ENCODE measurements at regions not wholly inside any gene's neighbourhood (a gene's known extent, or its start where the extent isn't known, plus 50 kb on each side); places are given as distances from the start of the nearest gene placed in this dataset.

DNA sequence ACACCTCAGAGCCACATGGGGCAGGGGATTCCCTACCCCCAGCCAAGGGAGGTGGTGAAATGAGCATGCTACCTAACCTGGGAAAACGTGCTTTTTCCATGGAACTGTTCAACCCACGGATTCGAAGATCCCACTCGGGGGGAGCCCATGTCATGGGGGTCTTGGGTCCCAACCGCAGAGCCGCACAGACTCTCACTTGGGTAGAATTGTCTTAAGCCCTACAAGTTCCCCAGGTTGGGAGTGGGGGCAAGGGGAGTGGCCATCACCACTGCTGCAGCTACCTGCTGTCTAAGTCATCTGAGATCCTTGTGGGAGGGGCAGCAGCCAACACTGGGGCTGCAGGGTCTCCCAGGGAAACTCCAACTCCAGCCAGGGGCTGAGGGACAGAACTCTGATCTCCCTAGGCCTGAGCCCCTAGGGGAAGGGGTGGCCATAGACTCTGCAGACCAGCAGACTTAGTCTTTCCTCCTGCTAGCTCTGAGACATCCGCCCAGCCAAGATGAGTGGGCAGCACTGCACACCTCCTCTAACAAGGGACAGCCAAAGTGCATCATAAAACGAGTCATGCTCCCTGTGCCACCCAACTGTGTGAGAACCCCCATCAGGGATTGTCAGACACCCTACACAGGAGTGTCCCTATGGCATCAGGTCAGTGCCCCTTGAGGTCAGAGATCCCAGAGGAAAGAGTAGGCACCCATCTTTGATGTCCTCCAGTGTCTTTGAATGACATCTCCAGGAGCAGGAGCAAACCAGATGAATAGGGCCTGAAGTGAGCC lies 610.4 kb upstream of the SLITRK6 start:
- no peak for DNase-seq (ENCODE audit: low read depth, low spot score)
- no peak overlapping the region for H3K9ac ChIP-seq (replicated peaks; ENCODE audit: extremely low read depth, insufficient read depth, low read length)
- CTCF ChIA-PET = no interaction called here
- no peaks in the 10 kb centered on the region for H4K20me1 ChIP-seq (replicated peaks; ENCODE audit: control insufficient read depth, extremely low read depth, insufficient read depth, low read length)
- intact Hi-C loops (cut with micrococcal nuclease) (no loop called here), dilution Hi-C loops (cut with MboI; ENCODE audit: extremely low pct_ligation_motif_present, low sequenced_read_pairs) (no loop called here)
- no peaks in the 10 kb centered on the region for H3K27me3 ChIP-seq (ENCODE audit: control insufficient read depth in 2 of 2, insufficient read depth in 2 of 2, low read length in 2 of 2)
- H3K36me3 ChIP-seq (ENCODE audit: control insufficient read depth in 2 of 2, extremely low read depth in 1 of 2, insufficient read depth in 2 of 2, low read length in 2 of 2) = no peaks in the 10 kb centered on the region
- POLR2A ChIA-PET = no interaction called here
- TF ChIP-seq, protein P1, sequence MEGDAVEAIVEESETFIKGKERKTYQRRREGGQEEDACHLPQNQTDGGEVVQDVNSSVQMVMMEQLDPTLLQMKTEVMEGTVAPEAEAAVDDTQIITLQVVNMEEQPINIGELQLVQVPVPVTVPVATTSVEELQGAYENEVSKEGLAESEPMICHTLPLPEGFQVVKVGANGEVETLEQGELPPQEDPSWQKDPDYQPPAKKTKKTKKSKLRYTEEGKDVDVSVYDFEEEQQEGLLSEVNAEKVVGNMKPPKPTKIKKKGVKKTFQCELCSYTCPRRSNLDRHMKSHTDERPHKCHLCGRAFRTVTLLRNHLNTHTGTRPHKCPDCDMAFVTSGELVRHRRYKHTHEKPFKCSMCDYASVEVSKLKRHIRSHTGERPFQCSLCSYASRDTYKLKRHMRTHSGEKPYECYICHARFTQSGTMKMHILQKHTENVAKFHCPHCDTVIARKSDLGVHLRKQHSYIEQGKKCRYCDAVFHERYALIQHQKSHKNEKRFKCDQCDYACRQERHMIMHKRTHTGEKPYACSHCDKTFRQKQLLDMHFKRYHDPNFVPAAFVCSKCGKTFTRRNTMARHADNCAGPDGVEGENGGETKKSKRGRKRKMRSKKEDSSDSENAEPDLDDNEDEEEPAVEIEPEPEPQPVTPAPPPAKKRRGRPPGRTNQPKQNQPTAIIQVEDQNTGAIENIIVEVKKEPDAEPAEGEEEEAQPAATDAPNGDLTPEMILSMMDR (IDR thresholded peaks at IDR 0.05; ENCODE audit: extremely low read depth in 1 of 2, insufficient read depth in 1 of 2, low read depth in 1 of 2, low read length in 2 of 2) = no peak
- TF ChIP-seq, protein P2, sequence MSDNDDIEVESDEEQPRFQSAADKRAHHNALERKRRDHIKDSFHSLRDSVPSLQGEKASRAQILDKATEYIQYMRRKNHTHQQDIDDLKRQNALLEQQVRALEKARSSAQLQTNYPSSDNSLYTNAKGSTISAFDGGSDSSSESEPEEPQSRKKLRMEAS (IDR thresholded peaks at IDR 0.05; ENCODE audit: insufficient read depth, insufficient read length) = no peak
- TF ChIP-seq JUN (IDR thresholded peaks at IDR 0.05; ENCODE audit: borderline replicate concordance, insufficient read depth, insufficient read length, low read depth) (no peak), EZH2 (IDR thresholded peaks at IDR 0.05; ENCODE audit: borderline replicate concordance, low read depth, low read length, severe bottlenecking) (no peak), MYC (IDR thresholded peaks at IDR 0.05; ENCODE audit: low read depth, low read length) (no peak), POLR2AphosphoS5 (IDR thresholded peaks at IDR 0.05; ENCODE audit: insufficient read depth, low read depth, low read length) (no peak), FOS (IDR thresholded peaks at IDR 0.05; ENCODE audit: borderline replicate concordance, insufficient read depth, low read length) (no peak), POLR2A (IDR thresholded peaks at IDR 0.05; ENCODE audit: low read depth, low read length) (no peak), GATA2 (IDR thresholded peaks at IDR 0.05; ENCODE audit: insufficient read depth, insufficient read length, low read depth, low read length) (no peak)
- no peaks in the 10 kb centered on the region for H3K4me1 ChIP-seq (ENCODE audit: control insufficient read depth, extremely low read depth, insufficient read depth, low read length)
- no peak overlapping the region for H2AFZ ChIP-seq (ENCODE audit: low read depth, low read length)
- H3K9me3 ChIP-seq (replicated peaks; ENCODE audit: control insufficient read depth, insufficient read depth, low read length) = peaks cover 6% of the 10 kb centered on the region
- H3K9me1 ChIP-seq (replicated peaks; ENCODE audit: control insufficient read depth, extremely low read depth, insufficient read depth, low read length) = no peaks in the 10 kb centered on the region
- no peak overlapping the region for H3K4me2 ChIP-seq (ENCODE audit: insufficient read depth, low read length)
- H3K4me3 ChIP-seq (replicated peaks in 1 of 3; ENCODE audit: insufficient read depth in 1 of 3, low read depth in 1 of 3, low read length in 3 of 3) = no peak overlapping the region
- no TSS peak for BruUV-seq (replicated peaks)
- H3K79me2 ChIP-seq (ENCODE audit: control insufficient read depth, insufficient read depth, low read length) = no peaks in the 10 kb centered on the region
- no peak for FAIRE-seq
- no peak overlapping the region for H3K27ac ChIP-seq (ENCODE audit: insufficient read depth, low read depth, low read length)
